ENCODE measurements at regions not wholly inside any gene's neighbourhood (a gene's known extent, or its start where the extent isn't known, plus 50 kb on each side); places are given as distances from the start of the nearest gene placed in this dataset.

DNA sequence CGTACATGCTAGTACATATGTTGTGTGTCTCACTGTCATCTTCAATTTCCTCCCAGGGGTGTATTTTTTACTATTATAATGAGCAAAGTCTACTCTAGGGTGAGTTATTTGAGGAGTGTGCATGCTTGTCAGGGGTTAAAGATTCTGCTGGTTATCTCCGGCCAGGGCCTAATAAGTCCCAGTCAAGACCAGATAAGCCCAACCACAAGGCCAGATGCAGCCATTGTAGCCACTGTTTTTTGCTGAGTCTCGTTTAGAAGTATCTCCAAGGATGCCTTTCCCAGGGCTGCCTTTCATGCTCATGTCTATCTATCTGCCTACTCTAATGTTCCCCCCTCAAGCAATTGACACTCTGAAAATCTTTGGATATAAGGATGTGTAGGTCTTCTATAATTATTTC, 300.5 kb downstream of the IPO8 start:
- Histone ChIP-seq H3K36me3 (no peaks in the 10 kb centered on the region), H3K9me3 (replicated peaks) (peaks cover 28% of the 10 kb centered on the region)
- TF ChIP-seq, protein P1, sequence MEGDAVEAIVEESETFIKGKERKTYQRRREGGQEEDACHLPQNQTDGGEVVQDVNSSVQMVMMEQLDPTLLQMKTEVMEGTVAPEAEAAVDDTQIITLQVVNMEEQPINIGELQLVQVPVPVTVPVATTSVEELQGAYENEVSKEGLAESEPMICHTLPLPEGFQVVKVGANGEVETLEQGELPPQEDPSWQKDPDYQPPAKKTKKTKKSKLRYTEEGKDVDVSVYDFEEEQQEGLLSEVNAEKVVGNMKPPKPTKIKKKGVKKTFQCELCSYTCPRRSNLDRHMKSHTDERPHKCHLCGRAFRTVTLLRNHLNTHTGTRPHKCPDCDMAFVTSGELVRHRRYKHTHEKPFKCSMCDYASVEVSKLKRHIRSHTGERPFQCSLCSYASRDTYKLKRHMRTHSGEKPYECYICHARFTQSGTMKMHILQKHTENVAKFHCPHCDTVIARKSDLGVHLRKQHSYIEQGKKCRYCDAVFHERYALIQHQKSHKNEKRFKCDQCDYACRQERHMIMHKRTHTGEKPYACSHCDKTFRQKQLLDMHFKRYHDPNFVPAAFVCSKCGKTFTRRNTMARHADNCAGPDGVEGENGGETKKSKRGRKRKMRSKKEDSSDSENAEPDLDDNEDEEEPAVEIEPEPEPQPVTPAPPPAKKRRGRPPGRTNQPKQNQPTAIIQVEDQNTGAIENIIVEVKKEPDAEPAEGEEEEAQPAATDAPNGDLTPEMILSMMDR (IDR thresholded peaks at IDR 0.05; ENCODE audit: borderline replicate concordance): no peak

DNA sequence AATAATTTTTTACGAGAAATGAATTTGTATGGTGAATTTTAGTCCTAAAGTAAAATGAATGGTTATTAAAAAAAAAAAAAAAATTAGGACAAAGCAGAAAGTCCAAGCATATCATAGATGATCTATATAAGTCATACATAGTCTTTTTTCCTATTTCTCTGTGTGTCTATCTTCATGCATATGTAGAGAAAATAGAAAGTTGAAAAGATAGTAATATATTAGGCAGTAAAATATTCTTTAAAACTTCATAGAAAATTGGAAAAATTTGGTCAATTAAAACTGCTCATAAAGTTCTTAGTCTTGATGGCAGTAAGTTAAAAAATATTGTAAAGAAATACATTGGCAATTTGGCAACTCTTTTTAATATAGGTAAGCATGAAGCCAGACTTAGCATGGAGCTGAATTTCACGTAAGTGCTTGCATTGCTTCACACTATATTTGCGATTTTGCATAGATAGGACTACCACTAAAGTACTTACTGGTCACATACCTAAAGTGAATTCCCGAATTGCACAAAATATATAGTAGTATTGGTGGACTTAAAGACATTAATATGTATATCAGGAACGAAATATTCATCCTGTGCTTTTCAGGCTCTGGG, 303.8 kb downstream of the IPO8 start:
- peaks cover 15% of the 10 kb centered on the region for H3K9me3 ChIP-seq (replicated peaks)
- no peak overlapping the region for H3K27ac ChIP-seq (replicated peaks)
- H3K4me1 ChIP-seq: no peaks in the 10 kb centered on the region
- no peaks in the 10 kb centered on the region for H3K36me3 ChIP-seq
- no peaks in the 10 kb centered on the region for H3K27me3 ChIP-seq (ENCODE audit: low read depth)
- no peak for DNase-seq
- TF ChIP-seq, protein P1 (IDR thresholded peaks at IDR 0.05; ENCODE audit: borderline replicate concordance): no peak
- intact Hi-C loops (cut with micrococcal nuclease): no loop called here
- H3K4me3 ChIP-seq: no peak overlapping the region

More for the DNA sequence above, 300.5 kb downstream of the IPO8 start:
- no peak for DNase-seq
- no peaks in the 10 kb centered on the region for H3K27me3 ChIP-seq (ENCODE audit: low read depth)
- no peak overlapping the region for H3K4me3 ChIP-seq
- intact Hi-C loops (cut with micrococcal nuclease): no loop called here
- no peak overlapping the region for H3K27ac ChIP-seq (replicated peaks)
- H3K4me1 ChIP-seq: no peaks in the 10 kb centered on the region

DNA sequence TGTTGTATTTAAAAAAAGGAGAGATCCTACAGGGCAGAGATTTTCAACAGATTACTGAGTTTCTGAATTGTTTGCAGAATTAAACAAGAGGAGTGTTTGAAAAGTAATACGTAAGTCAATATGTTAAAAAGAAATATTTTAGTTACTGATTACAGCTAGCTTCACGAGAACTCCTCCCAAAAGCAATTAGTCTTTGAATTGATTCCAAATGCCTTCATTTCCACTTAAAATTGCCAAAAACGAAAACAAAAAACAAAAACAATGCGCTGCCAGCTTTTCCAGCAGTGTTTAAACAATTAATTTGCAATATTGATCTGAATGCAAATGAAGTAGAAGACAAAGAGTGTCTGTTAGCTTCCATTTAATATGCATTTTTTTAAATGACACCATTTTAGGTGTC, 310.0 kb downstream of the IPO8 start:
- TF ChIP-seq, protein P1 (IDR thresholded peaks at IDR 0.05; ENCODE audit: borderline replicate concordance): no peak
- DNase-seq: no peak
- Histone ChIP-seq H3K27ac (replicated peaks) (no peak overlapping the region), H3K9me3 (replicated peaks) (peaks cover 3% of the 10 kb centered on the region), H3K4me1 (no peaks in the 10 kb centered on the region), H3K27me3 (ENCODE audit: low read depth) (no peaks in the 10 kb centered on the region), H3K4me3 (no peak overlapping the region), H3K36me3 (no peaks in the 10 kb centered on the region)
- intact Hi-C loops (cut with micrococcal nuclease): no loop called here

DNA sequence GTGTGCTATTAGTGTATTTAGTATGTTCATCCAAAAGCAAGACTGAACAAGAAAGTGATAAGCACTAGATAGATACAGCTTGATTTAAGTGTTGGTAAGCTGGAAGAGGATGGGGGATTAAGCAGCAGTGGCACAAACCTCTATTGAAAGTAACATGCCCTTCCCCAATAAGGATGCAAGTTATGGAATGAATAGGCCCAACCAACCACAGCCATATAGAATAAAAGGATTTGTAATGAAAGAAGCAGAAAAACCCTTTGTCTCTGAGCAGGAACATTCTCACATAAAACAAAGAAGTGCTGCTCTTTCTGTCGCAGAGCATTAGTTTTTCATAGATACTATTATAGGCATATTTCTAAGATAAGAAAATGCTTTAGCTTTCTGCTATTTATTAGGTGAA, 310.7 kb downstream of the IPO8 start:
- Histone ChIP-seq H3K4me3 (no peak overlapping the region), H3K9me3 (replicated peaks) (peaks cover under 1% of the 10 kb centered on the region), H3K4me1 (no peaks in the 10 kb centered on the region), H3K36me3 (no peaks in the 10 kb centered on the region), H3K27ac (replicated peaks) (no peak overlapping the region), H3K27me3 (ENCODE audit: low read depth) (no peaks in the 10 kb centered on the region)
- intact Hi-C loops (cut with micrococcal nuclease): no loop called here
- TF ChIP-seq, protein P1 (IDR thresholded peaks at IDR 0.05; ENCODE audit: borderline replicate concordance): no peak
- DNase-seq: no peak

DNA sequence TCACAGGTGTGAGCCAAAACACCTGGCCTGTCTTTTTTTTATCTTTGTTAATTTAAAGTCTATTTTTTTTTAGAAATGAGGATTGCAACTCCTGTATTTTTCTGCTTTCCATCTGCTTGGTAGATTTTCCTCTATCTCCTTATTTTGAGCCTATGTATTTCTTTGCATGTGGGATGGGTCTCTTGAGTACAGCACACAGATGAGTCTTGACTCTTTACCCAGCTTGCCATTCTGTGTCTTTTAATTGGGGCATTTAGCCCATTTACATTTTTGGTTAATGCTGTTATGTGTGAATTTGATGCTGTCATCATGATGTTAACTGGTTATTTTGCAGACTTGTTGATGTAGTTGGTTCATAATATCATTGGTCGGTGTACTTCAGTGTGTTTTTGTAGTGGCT, 317.4 kb downstream of the IPO8 start:
- no peak for DNase-seq
- H3K27me3 ChIP-seq (ENCODE audit: low read depth): no peaks in the 10 kb centered on the region
- H3K4me1 ChIP-seq: no peaks in the 10 kb centered on the region
- H3K36me3 ChIP-seq: no peaks in the 10 kb centered on the region
- TF ChIP-seq, protein P1 (IDR thresholded peaks at IDR 0.05; ENCODE audit: borderline replicate concordance): no peak
- H3K9me3 ChIP-seq (replicated peaks): peaks cover 26% of the 10 kb centered on the region
- intact Hi-C loops (cut with micrococcal nuclease): no loop called here
- no peak overlapping the region for H3K4me3 ChIP-seq
- H3K27ac ChIP-seq (replicated peaks): no peak overlapping the region
